Fibroblast of skin of right biceps (primary cell): ENCODE measurements at regions not wholly inside any gene's neighbourhood (a gene's known extent, or its start where the extent isn't known, plus 50 kb on each side); places are given as distances from the start of the nearest gene placed in this dataset.

ENCODE experiments used
- DNase-seq: peaks from one replicate; pipeline ENCODE4 v3.0.0-alpha.2; 2013

- DNase-seq = no peak
These were observed 249.1 kb upstream of the PITRM1 start for GRCh38 chr10:3421537-3422257.

- no peak for DNase-seq
These were observed 248.2 kb upstream of the PITRM1 start for GRCh38 chr10:3420527-3421469.

GRCh38 chr10:3419719-3420495 lies 247.3 kb upstream of the PITRM1 start:
- DNase-seq = no peak

GRCh38 chr10:3418926-3419325 lies 246.3 kb upstream of the PITRM1 start:
- no peak for DNase-seq

- no peak for DNase-seq
These were observed 245.6 kb upstream of the PITRM1 start for GRCh38 chr10:3418041-3418754.

- no peak for DNase-seq
These were observed 244.5 kb upstream of the PITRM1 start for GRCh38 chr10:3417096-3417495.

GRCh38 chr10:3415878-3416605 lies 243.5 kb upstream of the PITRM1 start:
- DNase-seq = no peak

DNA sequence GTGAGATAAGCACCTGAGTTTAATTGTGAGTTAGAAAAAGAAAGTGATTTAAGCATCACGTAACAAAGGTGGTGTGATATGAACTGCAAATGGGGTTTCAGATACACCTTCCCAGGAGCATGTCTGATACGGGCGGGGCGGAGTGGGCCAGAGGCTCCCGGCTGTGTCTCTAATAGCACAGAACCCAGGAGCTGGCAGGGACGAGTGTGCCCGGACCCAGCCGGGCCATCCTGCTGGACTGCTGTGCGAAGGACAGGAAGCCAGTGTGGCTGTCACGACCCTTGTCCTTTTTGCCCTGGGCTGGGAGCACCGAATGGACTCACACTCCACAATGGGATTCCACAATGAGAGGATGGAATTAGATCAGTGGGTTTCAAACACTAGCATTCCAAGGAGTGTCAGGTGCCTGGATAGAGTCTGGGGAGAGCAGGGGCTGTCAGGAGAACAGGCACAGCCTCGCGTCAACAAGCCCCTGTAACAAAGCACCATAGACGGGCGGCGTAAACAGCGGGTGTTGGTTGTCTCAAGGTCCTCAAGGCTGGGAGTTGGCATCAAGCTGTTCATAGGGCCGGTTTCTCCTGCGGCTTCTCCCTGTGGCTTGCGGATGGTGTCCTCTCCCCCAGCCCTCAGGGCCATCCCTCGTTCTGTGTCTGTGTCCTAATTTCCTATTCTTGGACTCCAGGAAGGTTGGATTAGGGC lies 242.6 kb upstream of the PITRM1 start:
- no peak for DNase-seq

- no peak for DNase-seq
These were observed 242.1 kb upstream of the PITRM1 start for GRCh38 chr10:3414667-3415023.

DNA sequence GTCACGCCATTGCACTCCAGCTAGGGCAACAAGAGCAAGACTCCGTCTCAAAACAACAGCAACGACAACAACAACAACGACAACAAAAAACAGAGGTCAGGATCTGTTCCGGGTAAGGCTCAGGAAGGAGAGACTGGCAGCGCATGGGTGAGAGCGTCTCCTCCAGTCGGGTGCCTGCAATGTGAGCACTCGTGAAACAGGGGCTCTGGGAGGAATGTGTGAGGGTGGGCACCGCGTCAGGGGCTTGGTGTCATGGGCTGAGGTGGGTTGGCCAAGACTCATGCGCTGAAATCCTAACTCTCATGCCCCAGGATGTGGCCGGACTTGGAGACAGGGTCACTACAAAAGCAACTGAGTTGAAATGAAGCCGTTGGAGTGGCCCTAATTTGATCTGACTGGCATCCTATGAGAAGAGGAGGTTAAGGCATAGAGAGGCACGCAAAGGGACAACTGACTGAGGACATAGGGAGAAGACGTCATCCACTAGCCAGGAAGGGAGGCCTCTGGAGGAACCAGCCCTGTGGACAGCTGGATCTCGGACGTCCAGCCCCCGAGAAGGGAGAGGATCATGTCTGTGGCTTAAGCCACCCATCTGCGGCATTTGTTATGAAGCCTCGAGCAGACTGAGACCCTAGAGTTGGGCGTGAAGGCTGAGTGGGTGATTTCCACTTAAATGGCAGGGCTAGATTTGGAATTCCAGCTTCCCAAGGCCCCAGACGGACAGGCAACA lies 241.5 kb upstream of the PITRM1 start:
- DNase-seq = no peak

GRCh38 chr10:3412646-3413045 lies 240.1 kb upstream of the PITRM1 start:
- DNase-seq = no peak

- no peak for DNase-seq
These were observed 239.5 kb upstream of the PITRM1 start for GRCh38 chr10:3412071-3412582.

- DNase-seq = no peak
These were observed 238.5 kb upstream of the PITRM1 start for GRCh38 chr10:3411044-3411443.

DNA sequence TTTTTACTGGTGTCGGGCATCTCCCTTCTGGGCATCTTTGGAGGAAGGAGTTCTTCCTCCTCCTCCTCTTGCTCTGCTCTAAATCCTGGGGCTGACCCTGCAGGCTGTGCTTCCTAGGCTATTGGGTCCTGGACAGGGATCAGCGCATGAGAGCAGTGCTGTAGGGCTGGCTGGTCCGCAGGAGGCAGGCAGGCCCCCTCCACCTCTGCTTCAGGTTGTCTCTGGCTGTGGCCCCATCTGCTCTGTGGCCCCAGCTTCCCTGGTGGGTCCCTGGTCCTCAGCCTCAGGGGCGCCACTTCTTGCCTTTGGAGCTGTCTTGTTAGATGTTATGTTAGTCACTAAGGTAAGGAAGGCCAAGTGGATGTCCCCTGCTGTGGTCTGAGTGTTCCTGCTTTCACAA lies 237.3 kb upstream of the PITRM1 start:
- DNase-seq = no peak

DNA sequence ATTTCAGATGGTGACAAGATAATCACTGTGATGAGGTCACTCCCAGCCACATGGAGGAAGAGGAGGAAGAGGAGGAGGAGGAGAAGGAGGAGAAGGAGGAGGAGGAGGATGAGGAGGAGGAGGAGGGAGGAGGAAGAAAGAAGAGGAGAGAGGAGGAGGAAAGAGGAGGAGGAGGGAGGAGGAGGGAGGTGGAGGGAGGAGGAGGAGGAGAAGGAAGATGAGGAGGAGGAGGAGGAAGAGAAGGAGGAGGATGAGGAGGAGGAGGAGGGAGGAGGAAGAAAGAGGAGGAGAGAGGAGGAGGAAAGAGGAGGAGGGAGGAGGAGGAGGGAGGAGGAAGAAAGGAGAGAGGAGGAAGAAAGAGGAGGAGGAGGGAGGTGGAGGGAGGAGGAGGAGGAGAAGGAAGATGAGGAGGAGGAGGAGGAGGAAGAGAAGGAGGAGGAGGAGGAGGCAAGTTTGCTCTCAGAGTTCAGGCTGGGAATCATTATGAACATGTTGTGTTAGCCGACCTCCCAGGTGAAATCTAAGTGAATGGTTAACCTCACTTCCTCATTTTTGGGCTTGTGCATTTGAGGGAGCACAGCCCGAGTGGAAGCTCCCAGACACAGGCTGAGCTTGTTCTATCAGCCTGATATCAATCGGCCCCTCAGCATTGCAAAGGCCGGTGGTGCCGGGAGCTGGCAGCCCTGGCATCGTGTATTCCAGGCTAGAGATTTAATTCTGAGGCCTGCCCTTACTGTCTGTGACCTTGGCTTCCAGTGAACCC lies 236.2 kb upstream of the PITRM1 start:
- DNase-seq = no peak

DNA sequence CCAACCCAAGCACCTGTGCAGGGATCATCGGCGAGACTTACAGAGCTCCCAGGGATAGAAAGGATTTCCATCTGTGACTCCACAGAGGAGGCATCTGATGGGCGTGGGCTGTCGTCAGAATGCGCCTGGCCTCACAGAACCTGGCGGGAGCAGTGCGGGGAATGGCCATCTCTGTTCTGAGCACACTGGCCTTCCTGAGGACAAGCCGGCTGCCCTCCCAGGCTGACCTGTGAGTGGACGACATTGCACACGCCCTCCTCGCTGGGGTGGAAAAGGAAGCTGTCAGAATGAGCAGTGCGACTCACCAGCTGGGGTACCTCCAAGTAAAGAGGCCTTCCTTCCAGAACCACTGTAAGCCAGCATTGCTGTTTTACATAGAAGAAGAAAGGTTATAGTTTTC lies 234.6 kb upstream of the PITRM1 start:
- DNase-seq = no peak

- DNase-seq = no peak
These were observed 234.0 kb upstream of the PITRM1 start for GRCh38 chr10:3406556-3406955.

DNA sequence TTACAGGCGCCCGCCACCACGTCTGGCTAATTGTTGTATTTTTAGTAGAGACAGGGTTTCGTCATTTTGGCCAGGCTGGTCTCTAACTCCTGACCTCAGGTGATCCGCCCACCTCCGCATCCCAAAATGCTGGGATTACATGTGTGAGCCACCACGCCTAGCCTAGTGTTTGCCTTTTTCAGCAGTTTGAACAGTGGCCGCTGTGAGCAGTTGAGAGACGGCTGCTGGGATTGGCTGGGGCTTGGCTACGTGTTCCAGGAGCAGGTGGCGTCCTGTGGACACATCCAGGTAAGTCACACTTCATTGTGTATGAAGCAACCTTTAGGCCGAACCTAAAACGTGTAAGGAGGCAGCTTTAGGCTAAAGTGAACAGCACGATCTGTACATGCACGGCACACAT lies 231.8 kb upstream of the PITRM1 start:
- no peak for DNase-seq

- no peak for DNase-seq
These were observed 229.7 kb upstream of the PITRM1 start for GRCh38 chr10:3402187-3402751.
